NB4 (cell line): ENCODE measurements at regions not wholly inside any gene's neighbourhood (a gene's known extent, or its start where the extent isn't known, plus 50 kb on each side); places are given as distances from the start of the nearest gene placed in this dataset.

Experiments
- POLR2A ChIP-seq: IDR thresholded peaks from 2 replicates; pipeline ENCODE4 v1.6.1; 2011; ENCODE audit warnings: mild to moderate bottlenecking; ENCODE audit not compliant: insufficient read length; ENCODE audit errors: extremely low read depth
- TF ChIP-seq, protein P1 (sequence below): IDR thresholded peaks from one replicate; pipeline ENCODE4 v1.5.1; 2012; ENCODE audit warnings: low read depth, low read length

DNA sequence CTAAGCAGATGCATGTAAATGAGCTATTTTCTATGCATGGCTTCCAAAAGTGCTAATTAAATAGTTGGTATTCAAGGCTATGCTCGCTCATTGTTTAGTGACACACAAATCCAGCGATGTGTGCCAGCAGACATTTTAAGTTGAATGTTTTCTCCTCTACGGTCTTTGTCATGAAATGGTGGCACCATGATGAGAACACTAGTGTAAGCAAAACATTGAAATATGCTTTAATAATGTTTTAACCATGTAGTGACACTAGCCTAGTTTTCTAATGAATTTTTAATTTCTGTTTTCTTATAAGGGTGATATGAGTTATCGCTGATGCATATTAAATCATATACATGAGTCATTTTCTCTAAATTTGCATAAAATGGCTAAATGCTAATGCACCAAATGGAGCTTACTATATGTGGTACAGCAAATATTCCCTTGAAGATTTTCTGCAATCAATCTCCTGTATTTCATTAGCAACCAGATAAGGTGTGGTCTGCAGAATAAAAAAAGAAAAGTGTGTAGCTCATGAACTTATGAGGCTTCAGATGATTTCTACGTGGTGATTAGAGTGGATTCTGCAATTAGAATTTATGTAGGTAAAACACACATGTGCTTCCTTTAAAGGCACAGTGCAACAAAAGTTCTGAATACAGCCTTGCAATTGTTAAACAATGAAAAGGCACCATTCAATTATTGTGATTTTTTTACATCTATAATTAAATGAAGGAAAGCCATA lies 226.6 kb downstream of the MEF2C start:
- TF ChIP-seq, protein P1, sequence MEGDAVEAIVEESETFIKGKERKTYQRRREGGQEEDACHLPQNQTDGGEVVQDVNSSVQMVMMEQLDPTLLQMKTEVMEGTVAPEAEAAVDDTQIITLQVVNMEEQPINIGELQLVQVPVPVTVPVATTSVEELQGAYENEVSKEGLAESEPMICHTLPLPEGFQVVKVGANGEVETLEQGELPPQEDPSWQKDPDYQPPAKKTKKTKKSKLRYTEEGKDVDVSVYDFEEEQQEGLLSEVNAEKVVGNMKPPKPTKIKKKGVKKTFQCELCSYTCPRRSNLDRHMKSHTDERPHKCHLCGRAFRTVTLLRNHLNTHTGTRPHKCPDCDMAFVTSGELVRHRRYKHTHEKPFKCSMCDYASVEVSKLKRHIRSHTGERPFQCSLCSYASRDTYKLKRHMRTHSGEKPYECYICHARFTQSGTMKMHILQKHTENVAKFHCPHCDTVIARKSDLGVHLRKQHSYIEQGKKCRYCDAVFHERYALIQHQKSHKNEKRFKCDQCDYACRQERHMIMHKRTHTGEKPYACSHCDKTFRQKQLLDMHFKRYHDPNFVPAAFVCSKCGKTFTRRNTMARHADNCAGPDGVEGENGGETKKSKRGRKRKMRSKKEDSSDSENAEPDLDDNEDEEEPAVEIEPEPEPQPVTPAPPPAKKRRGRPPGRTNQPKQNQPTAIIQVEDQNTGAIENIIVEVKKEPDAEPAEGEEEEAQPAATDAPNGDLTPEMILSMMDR: no peak
- TF ChIP-seq POLR2A: no peak
